G401.6 (cell line): ENCODE measurements at regions not wholly inside any gene's neighbourhood (a gene's known extent, or its start where the extent isn't known, plus 50 kb on each side); places are given as distances from the start of the nearest gene placed in this dataset.
A peak's percentile ranks its signal among the peaks of the same experiment; 100 is the strongest.

Source experiments
- FAIRE-seq: peaks from 2 replicates; lab custom pipeline; 2012; peaks lifted over from hg19 to GRCh38; lab: Jason Lieb, UNC

DNA sequence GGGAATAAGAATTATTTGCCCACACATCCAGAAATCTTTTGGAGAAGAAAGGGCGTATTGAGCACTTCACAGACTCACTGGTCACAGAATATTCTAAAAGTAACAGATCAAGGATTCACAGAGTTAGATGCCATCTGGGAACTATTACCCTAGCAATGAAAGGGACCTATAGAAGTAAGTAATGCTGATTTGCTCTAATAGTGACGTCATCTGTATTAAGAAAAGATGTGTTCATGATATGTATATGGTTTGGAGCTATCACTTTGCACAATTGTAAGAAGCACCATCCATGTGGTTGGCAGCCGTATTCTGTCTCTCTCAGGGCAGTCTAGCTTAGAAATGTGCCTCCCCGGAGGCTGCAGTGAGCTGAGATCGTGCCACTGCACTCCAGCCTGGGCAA, 52.8 kb upstream of the SV2C start:
- FAIRE-seq: no peak

DNA sequence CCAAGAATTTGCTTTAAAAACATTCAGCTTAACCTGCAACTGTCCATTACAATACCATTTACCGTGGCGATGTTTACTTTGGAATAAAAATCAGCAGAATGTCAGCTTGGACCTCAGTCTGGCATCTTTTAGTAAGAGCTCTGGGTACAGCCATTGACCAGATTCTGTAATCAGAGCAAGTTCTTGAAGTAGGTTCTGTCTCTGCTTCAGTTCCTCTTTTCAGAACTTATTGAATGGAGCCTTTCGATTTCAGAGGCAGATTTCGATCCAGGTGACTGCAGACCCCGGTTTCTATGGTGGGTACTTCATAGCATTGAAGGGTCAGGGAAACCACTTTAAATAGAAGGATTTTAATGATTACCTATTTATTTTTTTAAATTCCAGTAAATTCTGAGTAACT, 53.4 kb upstream of the SV2C start:
- FAIRE-seq: no peak

DNA sequence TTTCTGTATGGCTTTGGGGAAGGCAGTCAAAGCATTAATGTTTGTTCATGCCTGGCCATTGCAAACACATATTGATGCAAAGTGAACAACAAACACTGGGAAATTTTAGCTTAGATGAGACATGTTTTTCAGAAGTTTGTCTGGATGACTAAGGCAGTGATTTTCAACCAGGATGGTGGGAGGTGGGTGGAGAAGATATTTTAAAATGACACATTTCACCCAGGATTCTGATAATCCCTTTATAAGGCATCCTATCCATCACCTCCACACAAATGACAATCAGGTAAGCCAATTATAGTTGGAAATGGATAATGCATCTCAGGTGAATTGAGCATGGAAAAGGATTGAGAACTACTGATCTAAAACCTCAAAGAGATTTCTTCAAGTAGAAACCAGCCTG, 57.4 kb upstream of the SV2C start:
- FAIRE-seq: no peak

DNA sequence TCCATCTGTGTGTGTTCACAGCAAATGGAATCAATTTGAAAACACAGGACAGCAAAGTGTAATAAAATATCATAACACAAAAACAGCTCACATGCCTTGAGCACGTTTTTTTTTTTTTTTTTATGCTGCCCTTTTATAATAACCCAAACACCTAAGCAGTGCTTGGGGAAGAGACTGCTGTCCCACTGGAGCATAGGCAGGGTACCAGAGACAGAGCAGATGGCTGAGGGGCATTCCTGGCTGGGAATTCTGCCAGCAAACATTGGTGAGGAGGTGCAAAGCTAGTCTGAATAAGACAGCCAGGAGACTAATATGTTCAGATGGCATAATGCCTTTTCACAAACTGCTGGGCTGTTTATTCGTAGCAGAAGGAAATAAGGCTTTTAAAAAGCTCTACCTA, 58.1 kb upstream of the SV2C start:
- FAIRE-seq: no peak

DNA sequence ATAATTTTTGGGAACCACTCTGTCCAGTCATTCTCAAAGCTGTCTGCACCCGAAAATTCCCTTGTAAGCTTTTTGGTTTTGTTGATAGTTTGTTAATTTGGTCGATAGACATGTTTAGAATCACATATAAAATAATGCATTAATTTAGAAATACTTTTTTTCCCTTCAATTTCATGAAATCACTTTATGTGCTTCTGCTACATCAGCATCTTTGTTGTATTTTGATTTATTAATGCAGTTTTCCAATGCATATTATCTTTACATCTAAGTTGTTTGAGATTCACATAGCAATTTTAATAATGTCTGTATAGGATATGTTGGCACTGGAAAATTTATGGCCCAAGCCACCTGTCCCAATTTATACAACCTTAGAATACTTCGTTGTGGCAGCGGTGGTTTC, 60.6 kb upstream of the SV2C start:
- FAIRE-seq: no peak

DNA sequence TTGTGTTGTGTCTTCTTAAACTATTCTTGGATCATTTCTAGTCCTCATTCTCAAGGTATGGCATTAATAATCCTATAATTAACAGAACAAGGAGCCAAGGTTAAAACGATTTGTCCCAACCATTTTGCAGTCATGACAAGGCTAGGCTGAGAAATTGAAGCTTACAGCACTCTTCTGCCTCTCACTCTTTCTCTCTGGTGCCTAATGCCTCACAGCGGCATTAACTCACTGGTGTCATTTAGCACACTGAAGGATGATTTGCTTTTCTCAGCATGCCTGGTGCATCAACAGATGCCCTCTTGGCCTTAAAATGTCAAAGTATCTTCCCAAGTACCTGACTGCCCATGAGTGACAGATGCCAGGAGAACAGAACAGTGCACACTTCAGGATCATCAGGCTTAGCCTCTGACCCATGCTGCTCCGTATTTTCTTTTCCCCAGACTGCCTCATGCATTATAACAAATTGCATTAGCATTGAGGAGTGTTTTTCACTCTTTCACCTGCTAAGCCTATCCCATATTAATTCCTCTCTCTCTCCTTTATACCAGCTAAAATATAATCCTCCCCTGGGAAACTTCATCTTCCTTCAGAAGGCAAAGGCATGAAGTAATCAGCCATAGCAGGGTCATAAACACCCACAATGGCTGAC, 61.1 kb upstream of the SV2C start:
- no peak for FAIRE-seq

DNA sequence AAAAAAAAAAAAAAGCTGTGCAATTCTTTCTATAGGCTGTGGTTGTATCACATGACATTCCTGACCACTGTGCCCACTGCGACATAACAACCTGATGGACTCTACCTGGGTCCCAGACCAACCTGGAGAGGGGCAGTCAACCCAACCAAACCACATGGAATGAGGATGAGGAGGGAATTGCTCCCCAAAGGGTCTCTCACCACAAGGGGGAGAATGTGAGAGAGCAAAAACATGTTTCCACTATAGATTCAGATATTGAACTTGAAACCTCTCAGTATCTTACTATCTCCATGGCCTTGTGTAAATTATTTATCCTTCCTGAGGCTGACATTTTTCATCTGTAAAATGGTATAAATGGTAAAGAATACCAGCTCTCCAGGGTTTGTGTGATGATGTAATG, 66.9 kb upstream of the SV2C start:
- FAIRE-seq: no peak

DNA sequence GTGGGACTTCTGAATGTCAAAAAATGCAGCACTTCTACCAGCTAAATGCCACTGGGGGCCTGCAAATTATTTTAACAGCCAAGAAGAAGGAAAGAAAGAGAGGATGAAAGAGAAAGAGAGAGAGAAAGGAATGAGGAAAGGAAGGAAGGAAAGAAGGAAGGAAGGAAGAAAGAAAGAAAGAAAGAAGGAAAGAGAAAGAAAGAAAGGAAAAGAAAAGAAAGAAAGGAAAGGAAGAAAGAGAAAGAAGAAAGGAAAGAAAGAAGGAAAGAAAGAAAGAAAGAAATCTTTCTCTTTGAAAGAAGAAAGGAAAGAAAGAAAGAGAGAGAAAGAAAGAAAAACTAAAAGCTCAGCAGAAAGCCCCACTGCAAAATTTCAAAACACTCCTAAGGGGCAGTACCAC, 69.2 kb upstream of the SV2C start:
- no peak for FAIRE-seq

DNA sequence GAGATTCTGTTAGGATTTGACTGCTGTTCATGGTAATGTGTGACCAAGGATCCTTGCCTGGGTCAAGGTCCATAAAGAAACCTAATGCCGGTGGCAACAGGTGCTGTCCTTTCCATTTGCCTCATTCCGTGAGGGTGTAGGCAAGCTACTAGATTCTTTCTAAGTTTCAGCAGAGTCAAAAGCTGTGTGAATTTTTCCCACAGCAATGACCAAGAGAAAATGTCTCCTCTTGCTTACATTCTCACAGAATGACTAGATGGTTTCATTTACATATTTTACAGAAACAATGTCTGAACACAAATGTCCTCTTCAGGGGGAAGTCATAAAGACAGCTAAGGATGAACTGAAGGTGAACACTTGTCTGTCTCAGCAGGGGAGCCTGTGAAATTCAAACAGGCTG, 75.3 kb upstream of the SV2C start:
- FAIRE-seq: no peak

DNA sequence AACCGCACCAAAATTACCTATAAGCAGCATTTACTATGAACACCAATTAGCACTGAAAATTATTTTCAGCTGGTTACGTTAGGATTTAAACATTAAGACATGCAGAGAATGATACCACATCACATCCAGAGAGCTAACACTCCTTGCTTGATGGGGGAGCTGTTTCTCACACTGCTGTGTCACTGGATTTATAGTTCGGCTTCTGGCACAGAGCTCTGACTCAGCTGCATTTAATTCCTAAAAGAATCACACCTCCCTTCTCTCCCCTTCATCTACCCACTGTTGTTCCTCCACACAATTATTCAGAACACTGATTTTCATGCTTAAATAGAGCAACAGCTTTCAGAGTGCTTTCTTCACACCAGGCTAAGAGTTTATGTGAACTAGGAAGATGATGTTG, 82.6 kb upstream of the SV2C start:
- FAIRE-seq: no peak

DNA sequence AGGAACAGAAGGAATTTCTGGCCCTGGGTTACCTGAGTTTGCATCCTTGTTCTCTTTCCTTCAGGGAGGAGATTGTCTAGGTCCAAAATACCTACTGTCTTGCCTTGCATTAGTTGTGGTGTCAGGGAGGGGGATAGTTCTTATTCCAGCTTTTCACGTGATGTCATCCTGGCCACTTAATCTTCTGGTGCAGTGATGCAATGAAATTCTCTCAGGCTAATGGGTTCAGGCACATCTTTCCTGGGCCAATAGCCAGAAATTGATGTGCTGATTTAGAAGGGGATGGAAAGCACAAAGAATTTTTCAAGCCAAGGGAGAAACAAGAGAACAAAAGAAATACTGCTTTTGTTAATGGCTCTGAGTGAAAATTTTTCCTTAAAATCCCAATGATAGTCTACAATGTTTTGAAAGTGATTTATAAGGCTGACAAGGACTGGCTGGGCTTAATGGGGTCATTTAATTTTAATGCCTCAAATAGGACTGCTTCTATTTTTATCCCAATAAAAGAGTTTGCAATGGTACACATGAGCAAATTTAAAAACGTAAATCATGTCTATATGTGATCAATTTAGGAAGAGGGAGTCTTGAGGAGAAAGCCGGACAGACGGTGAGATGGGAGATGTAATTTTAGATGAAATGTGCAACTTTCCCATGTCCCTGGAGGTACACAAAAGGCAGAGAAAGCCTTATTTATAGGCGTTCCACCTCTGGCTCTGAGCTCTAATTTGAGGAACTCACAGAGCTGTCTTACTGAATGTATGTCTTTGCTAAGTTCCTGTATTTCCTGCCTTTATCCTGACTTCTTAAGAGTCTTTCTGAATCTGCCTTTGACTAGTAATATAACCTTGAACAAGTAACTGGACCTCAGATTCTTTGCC, 89.3 kb upstream of the SV2C start:
- no peak for FAIRE-seq

DNA sequence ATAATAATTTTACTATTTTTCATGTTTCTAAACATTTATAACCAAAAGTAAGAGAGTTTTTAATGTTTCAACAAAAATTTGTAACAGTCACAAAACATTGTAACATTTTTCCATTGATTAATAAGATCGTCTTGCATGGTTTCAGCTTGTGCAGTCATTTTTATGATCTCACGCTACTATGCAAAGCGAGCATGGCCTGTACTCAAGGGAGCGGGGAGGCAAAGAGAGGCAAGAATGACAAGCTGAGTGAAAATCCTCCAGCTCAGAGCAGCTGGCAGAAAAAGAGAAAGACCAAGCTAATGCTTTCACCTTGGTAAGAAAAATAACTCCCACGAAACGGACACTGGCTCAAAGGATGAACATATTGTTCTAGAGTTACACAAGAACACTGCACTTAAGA, 90.0 kb upstream of the SV2C start:
- FAIRE-seq: peak; percentile 55

DNA sequence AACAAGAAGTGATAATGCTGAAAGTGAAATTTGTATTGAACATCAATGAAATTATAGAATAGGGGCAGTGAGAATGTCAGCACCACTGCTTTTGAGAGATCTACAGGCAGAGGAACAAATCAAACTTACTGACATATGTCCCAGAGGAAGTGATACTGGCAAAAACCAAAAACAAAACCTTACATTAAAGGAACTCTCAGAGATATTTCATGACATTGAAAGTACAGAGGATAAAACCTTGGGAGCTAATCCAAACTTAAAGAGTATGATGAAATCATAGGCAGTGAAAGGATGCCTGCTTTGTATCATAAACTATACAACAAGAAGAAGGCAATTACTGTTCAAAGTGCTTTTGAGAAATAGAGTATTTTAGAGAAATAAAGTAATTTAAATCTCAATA, 90.4 kb upstream of the SV2C start:
- no peak for FAIRE-seq

DNA sequence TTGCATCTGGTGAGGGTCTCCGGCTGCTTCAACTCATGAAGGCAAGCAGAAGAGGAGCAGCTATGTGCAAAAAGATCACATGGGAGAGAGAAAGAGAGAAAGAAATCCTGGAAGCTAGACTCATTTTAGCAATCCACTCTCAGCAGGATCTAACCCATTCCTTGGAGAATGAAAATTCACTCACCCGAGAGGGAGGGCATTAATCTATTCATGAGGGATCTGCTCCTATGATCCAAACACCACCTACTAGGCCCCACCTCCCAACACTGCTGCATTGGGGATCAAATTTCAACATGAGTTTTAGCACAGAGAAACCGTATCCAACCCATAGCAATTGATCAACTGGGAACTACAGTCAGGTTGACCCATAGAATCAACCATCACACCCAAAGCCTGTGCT, 98.1 kb upstream of the SV2C start:
- no peak for FAIRE-seq

DNA sequence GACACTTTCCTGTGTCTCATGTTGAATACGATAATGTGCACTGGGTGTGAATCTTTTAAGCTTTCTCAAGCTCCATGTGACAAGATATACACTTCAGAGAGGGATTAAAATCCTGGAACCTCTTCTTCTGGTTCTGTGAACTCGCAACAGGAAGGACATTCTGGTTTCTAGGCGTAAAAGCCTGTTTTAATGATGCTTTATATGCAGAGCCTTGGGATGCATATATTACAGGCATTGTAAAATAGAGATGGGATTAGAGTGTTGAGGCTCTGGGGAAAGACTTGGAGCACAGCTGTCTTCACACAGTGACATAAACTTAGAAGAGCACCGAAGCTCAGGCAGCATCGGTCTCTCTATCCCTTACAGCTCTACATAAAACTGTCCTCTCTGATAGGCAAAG, 107.7 kb upstream of the SV2C start:
- no peak for FAIRE-seq

DNA sequence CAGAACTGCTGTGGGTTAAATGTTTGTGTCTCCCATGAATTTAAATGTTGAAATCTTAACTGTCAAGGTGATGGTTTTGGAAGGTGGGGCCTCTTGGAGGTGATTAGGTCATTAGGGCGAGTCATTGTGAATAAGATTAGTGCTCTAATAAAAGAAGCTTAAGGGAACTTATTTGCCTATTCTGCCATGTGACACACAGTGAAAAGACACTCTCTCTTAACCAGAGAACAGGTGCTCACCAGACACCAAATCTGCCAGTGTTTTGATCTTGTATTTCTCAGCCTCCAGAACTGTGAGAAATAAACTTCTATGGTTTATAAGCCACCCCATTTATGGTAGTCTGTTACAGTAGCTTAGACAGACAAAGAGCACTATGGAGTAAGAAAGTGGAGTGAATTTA, 117.9 kb upstream of the SV2C start:
- FAIRE-seq: no peak

DNA sequence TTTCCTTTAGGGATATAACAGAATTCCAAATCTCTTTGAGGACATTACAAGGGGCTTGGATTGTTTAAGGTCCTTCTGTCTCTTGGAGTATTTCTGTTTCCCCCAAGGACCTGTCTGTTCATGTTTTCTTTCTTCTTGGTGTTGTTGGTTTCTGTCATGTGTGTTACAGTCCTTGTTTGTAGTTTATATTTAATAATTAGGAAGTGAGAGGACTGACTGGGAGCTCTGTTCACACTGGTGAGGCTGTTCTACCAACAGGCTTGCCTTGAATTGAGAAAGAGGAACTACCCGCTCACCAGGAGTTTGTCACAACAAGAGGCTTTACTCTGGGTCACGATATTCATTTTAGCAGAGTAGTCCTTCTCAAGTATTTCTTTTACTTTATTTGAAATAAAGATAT, 119.2 kb upstream of the SV2C start:
- FAIRE-seq: no peak

DNA sequence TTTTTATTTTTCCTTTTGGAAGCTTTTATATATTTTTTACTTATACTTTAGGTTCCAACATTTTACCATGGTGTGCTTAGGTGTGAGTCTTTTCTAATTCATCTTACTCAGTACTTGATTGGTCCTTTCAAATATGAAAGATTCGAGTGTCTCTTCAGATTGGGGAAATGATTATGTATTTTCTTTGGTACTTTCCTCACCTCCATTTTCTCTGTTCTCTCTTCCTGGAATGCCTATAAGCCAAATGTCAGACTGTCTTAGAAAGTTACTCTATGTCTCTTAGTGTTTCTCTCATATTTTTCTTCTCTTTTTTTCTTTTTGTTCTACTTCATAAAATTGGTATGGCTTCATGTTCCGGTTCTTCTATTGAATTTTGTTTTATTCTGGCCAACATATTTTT, 119.6 kb upstream of the SV2C start:
- no peak for FAIRE-seq

DNA sequence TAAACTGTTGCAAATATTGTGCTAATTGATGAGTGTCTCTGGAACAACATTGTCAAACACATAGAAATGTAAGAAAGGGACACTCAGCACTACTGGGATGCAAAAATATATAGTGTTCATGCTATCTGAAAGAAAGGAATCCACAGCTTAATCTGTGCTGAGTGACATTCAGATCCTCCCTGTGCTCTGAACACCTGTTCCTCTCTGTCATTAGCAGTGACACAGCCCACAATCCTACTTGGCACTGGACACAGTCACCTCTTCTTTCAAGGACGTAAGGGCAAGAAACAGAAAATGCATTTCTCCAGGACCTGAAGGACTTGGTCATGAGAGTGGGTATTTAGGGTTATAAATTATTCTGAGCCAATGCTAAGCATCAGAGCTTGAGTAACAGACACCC, 121.4 kb upstream of the SV2C start:
- FAIRE-seq: no peak

DNA sequence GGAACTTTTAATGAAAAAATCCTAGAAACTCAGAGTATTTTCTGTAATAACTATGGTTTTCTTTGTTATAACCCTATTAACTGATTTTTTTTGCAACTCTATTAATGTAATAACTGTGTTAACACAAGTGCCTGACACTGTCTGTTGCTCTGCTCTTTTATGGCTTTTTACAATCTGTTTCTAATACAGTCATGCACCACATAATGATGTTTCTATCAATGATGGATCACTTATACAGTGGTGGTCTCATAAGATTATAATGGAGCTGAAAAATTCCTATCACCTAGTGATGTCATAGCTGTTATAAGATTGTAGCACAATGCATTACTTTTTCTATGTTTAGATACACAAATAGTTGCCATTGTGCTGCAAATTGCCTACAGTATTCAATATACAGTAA, 123.1 kb upstream of the SV2C start:
- no peak for FAIRE-seq

DNA sequence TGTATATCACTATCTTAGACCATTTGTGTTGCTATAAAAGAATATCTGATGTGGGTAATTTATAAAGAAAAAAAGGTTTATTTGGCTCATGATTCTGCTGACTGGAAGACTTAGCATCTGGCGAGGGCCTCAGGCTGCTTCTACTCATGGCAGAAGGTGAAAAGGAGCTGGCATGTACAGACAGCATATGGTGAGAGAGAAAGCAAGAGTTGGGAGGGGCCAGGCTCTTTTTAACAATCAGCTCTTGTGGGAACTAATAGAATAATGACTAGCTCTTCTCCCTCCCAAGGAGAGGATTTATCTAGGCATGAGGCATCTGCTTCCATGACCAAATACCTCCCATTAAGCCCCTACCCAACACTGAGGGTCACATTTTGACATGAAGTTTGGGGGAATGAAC, 130.2 kb upstream of the SV2C start:
- no peak for FAIRE-seq

DNA sequence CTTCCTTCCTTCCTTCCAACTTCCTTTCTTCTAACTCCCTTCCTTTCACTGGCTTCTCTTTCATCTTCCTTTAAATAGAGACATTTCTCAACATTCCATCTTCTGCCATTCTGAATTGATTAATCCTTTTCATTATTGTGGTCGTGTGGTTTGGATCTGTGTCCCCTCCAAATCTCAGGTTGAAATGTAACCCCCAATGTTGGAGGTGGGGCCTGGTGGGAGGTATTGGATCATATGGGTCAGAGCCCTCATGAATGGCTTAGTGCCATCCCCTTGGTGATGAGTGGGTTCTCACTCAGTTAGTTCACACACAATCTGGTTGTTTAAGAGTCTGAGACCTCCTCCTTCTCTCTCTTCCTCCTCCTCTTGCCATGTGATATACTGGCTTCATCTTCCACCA, 130.9 kb upstream of the SV2C start:
- FAIRE-seq: no peak

DNA sequence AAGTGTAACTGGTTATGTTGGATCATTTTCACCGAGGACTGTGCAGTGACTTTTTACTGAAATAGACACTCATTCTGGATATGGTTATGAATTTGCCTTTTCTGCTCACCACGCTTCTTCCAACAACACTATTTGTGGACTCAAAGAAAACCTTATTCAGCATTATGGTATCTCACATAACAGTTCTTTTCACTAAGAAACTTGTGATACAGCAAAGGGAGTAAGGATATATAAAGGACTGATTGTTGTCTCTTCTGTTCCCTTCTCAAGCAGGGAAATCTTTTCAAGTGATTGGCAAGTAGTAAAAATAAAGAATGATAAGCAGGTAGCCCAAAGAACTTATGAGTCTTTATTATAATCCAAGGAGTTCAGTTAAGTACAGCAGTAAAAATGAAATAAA, 131.5 kb upstream of the SV2C start:
- no peak for FAIRE-seq

DNA sequence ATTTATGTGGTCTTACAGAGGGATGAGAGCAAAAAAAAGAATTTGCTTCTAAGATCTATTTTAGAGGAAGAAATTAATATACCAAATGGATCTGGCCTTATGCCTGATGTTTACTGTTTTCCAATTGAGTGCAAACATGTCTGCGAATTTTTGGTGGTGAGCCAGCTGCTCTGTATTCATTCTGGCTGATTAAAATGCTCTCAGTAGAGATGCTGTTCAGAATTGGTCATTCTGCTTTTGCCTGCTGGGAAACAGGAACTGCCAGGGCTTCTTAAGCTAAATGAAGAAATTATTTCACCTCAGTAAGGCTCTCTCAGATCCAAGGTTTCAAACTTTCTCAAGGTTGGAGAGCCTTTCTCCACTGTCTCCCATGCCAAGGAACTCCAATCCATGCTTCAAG, 132.0 kb upstream of the SV2C start:
- no peak for FAIRE-seq
